Cardiac fibroblast (primary cell): ENCODE measurements at regions not wholly inside any gene's neighbourhood (a gene's known extent, or its start where the extent isn't known, plus 50 kb on each side); places are given as distances from the start of the nearest gene placed in this dataset.

Experiments
- DNase-seq, 2 donors: peaks; one replicate each; pipeline versions ENCODE4 v3.0.0 to v3.0.0-alpha.2; 2010; ENCODE audit warnings: low read depth in 2 of 2
- H3K4me3 ChIP-seq, 2 donors: replicated peaks in 1 of 2; 1 replicate in 1 of 2; 2 replicates in 1 of 2; pipeline ENCODE4 v1.5.1; 2011; ENCODE audit warnings: low read depth in 2 of 2, low read length in 2 of 2, mild to moderate bottlenecking in 2 of 2, moderate library complexity in 1 of 2
- CTCF ChIP-seq: IDR thresholded peaks from one replicate; pipeline ENCODE4 v1.5.1; 2011; ENCODE audit warnings: low read depth, mild to moderate bottlenecking, low read length, inconsistent platforms

- TF ChIP-seq CTCF = peak; percentile 84
- peak; percentile 85 to 88 for DNase-seq
- no peak overlapping the region for H3K4me3 ChIP-seq
Measured at GRCh38 chr5:167723254-167723871, 568.1 kb upstream of the WWC1 start.

GRCh38 chr5:167725264-167725663 lies 566.2 kb upstream of the WWC1 start:
- no peak overlapping the region for H3K4me3 ChIP-seq
- DNase-seq = no peak
- no peak for TF ChIP-seq CTCF

- no peak for DNase-seq
- H3K4me3 ChIP-seq = no peak overlapping the region
- TF ChIP-seq CTCF = no peak
Measured at GRCh38 chr5:167725741-167726140, 565.7 kb upstream of the WWC1 start.

GRCh38 chr5:167726642-167727041 lies 564.8 kb upstream of the WWC1 start:
- no peak for TF ChIP-seq CTCF
- no peak for DNase-seq

GRCh38 chr5:167730121-167730520 lies 561.3 kb upstream of the WWC1 start:
- DNase-seq = peak; percentile 95 to 97
- TF ChIP-seq CTCF = no peak
- no peak overlapping the region for H3K4me3 ChIP-seq

More at GRCh38 chr5:167726642-167727041, 564.8 kb upstream of the WWC1 start:
- H3K4me3 ChIP-seq = no peak overlapping the region

- DNase-seq = peak in 1 of 2 donors; percentile 46
- TF ChIP-seq CTCF = no peak
- H3K4me3 ChIP-seq = no peak overlapping the region
Measured at GRCh38 chr5:167730656-167731055, 560.8 kb upstream of the WWC1 start.

GRCh38 chr5:167731951-167732350 lies 559.5 kb upstream of the WWC1 start:
- no peak overlapping the region for H3K4me3 ChIP-seq
- DNase-seq = no peak
- no peak for TF ChIP-seq CTCF
